NCI-H510A treated with DMSO at 0.1 percent for 48 hours (cell line): ENCODE measurements at regions not wholly inside any gene's neighbourhood (a gene's known extent, or its start where the extent isn't known, plus 50 kb on each side); places are given as distances from the start of the nearest gene placed in this dataset.

ENCODE experiments used
- DNase-seq: peaks from one replicate; lab custom pipeline; 2025; lab: John Stamatoyannopoulos, UW

GRCh38 chr2:16565481-16565880 is 100.2 kb downstream of the CYRIA start:
- no peak for DNase-seq

- DNase-seq, result no peak
Observed at GRCh38 chr2:16561676-16562075, 104.0 kb downstream of the CYRIA start.

DNA sequence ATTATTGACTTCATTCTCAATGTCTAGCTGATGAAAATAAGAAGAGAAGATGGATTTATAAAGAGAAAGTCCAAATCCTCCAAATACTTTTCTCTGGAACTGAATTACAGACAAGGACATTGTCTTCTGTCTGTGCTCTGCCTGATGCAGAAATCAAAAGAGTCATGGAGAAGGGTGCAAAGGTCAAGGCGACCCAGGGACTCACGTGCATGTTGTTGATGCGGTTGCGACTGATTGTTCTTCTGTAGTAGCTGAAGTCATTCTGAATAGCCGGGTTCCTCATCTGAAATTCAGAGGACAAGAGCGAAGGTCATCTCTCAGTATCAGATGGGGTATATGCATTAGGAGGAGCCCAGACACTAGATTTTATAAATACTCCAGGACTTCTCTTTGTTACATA is 104.4 kb downstream of the CYRIA start:
- no peak for DNase-seq

DNA sequence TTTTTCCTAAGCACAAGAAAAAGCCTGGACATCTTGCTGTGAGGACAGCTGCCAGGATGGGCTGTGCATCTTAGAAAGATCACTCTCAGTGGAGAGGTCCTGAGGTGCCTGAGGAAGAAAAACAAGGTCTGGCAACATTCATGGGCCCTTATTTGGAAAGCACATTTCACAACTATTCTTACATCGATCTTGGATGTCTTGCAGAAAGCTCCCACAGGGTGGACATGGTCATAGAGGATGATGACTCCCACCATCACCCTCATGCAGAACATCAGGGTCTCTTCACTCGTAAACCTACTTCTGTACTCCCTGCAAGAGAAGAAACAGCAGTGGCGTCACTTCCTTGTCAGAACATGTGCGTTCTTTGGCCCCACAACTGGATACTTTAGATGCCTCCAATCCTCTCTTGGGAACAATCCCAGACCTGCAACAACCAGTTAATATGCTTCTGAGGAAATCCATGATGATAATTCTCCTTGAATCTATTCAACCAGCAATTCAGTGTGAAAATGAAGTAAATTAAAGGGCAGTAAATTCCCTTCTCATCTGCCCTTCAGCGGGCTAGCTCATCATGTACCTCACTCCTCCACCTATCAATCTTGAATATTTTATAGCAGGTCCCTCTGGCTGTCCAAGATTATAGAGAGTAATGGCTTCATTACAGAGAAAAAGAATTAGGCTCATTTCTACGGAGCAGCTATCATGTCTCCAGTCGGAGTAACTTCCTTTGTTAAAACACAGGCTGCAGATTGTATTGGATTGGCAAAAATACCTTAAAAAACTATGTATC is 106.2 kb downstream of the CYRIA start:
- no peak for DNase-seq

GRCh38 chr2:16554060-16554583 is 111.5 kb downstream of the CYRIA start:
- no peak for DNase-seq

- DNase-seq, result peak; percentile 4
Observed at GRCh38 chr2:16553226-16553625, 112.4 kb downstream of the CYRIA start.

DNA sequence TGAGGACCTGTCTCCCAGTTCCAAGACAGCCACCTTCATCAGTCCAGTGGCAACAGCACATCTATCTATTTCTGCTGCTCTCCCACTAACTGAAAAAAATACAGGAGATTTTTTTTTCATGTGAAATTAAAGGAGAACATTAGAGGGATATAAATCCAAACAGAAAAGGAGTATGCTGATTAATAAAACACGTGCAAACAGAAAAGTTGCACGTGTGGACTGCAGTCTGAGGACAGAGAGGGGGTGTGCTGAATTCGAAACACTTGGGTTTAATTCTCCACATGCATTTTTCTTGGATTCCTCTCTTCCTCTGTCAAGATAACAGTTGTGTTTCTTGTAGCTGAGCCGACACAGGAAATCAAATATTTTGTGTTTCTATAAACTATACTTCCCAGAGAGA is 113.4 kb downstream of the CYRIA start:
- DNase-seq, result no peak

DNA sequence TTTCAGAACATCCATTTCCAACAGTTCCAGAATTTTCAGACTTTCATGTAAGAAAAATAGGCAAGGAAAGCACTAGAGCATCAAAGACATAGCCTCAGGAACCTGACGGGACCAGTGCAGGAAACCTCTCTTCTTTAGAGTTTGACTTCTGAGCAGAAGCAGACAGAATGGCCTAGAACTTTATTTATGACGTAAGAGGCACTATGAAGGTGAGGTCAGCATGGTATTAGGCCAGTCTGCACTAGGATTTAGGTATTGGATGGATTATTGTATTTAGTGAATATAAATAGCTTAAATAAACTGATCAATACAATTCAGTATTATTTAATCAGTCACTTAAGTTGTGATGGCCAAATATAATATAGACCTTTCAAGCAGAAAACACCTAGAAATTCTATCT is 117.6 kb downstream of the CYRIA start:
- no peak for DNase-seq

DNA sequence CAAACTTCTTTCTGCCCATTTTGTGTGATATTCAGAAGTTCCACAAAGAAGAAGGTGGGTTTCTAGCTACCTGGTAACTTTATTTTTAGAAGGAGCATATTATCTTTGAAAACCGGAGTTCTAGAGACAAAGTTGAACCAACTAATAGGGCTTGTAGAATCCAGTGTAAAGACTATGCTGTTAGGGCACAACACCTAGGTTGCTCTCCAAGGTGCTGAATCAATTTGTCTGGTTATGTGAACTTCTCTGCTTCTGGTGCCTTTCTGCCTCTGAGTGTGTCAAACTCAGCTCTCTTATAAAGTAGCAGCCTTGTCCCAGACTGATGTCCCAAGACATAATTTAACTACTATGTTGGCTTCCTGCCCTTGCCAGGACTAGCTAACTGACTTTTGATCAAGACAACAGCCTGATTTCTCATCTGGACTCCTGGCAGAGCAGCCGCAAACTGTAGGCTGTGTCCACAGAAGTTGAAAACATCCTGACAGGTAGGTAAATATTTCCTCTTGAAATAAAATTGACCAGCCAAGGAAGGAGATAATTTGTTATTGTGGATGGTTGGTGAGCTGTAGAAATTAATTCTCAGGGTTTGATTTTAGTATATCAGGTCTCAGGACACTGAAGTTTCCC is 119.4 kb downstream of the CYRIA start:
- DNase-seq, result no peak

DNA sequence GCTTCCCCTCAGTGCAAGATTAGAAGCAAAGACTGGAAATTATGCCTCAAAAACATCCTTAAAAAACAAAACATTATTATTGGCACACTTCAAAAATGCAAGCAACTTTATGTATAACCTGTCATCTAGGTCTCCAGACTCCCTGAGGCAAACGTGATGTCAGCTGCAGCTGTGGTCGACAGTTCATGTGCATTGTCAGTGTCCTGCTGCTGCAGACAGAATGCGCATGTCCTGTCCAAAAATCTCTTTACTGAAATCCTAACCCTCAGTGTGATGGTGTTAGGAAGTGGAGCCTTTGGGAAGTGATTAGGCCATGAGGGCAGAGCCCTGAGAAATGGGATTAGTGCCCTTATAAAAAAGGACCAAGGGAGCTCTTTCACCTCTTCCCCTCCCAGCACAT is 126.9 kb downstream of the CYRIA start:
- no peak for DNase-seq

DNA sequence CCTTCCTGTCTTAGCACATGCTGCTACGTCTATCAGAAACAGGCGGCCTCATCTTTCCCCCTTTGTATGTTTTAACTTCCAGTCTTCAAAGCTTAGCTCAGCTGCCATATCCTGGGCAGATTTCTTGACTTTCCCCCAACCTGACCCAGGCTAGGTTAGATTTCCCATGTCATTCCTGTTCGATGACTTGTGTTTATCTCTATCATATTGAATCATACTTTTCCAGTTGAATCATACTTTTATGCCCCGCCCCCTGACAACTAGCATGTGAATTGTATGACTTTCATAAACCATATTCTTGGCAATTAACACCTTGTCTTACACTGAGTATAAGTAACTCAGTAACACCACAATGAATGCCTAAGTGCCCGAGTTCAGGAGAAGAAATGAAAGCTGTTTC is 128.3 kb downstream of the CYRIA start:
- no peak for DNase-seq

DNA sequence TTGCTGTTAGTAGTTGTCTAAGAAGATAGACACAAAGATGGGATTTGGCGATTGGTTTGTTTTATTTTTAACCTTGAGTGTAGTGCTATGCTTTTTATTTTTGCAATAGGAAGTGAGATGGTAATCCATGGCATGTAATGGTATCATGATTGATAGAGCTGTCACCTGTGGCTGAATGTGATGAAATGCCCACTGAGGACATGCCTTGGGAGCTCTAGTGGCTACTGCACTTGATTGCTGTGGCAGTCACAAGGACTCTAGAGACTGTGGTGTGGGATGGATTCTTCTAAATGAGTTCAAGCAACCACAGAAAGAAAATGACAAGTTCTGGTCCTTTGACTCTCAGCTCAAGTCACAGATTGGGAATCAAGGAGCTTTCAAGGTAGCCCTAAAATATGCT is 139.4 kb downstream of the CYRIA start:
- DNase-seq, result no peak

DNA sequence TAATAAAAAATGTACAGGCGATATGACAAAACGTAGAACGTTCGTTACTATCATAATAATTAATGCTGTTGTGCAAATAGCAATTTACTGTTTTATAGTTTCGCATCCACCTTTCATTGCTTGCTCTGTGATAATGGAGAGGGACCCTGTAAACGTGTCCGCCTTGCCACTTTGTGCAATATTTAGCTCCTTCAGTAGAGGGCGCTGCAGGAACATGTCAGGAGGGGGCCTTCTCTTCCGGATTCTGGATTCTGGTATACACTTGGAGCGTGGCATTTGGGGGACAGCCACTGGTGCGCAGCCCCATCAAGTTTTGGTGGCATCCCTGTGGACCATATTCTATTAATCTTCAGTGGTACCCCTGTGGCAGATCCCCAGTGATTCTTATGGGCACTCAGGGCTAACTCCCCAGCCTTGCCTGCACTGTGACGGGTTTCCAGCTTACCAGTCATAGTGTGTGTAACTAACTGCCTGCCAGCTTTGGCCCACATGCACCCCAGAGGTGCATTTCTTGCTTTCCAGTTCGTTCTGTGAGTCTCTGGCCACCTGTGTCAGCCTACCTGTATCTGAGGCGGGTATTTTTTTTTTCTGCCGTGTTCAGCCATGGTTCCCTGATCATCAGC is 140.3 kb downstream of the CYRIA start:
- no peak for DNase-seq

- no peak for DNase-seq
Observed at GRCh38 chr2:16523711-16524110, 141.9 kb downstream of the CYRIA start.

GRCh38 chr2:16522031-16522831 is 143.4 kb downstream of the CYRIA start:
- no peak for DNase-seq

GRCh38 chr2:16520891-16521290 is 144.7 kb downstream of the CYRIA start:
- no peak for DNase-seq

DNA sequence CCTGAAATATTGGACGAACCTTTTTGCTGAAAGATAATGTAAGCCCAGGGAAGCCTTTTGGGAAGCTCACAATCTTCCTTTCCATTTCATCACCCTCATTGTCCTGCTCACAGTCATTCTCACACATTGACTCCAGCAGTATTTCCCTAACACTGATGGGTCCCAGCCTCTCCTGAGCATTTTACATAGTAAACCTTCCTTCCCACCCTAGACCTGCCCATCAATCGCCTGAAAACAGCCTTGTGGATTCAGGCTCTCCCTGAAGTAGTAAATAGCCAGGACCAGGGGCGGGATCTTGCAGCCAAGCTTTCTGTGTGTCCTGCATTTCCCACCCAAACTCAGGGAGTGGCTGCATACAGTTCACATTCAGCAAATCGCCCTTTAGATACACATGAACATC is 149.9 kb downstream of the CYRIA start:
- no peak for DNase-seq

GRCh38 chr2:16513626-16514025 is 152.0 kb downstream of the CYRIA start:
- DNase-seq, result no peak

GRCh38 chr2:16511041-16511440 is 154.6 kb downstream of the CYRIA start:
- no peak for DNase-seq

DNA sequence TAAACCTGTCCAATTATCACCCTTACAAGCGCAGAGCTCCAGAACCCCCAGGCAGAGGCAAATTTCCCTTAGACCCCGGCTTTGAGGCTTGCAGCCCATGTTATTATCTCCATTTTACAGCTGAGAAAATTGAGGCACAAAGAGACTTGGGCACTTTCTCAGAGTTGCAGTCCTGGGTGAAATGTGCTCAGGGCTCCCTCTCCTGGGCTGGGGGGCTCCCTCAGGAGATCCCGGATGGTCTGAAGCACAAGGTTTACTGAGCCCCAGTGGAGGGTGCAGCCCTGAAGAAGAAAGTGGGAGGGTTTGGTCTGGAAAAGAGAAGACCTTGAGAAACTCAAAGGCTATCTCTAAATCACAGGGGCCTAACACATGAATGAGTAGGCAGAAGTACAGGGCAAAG is 156.6 kb downstream of the CYRIA start:
- no peak for DNase-seq

GRCh38 chr2:16508490-16508851 is 157.2 kb downstream of the CYRIA start:
- no peak for DNase-seq
